GM23338 (cell line): ENCODE measurements at regions not wholly inside any gene's neighbourhood (a gene's known extent, or its start where the extent isn't known, plus 50 kb on each side); places are given as distances from the start of the nearest gene placed in this dataset.

Experiments
- ATAC-seq: fragments of 200-7000 bp; cut with Tn5 transposase; 3 replicates; pipeline ENCODE4 v1.9.1; 2020
- DNase-seq: peaks from one replicate; pipeline ENCODE4 v3.0.0-alpha.2; 2015; ENCODE audit warnings: low spot score
- H2AFZ ChIP-seq: fragments of 200-600 bp; sonication (generic); 2 replicates; pipeline ENCODE4 v1.8.0; 2016; ENCODE audit warnings: antibody characterized with exemption, mild to moderate bottlenecking, moderate library complexity
- H3F3A ChIP-seq: fragments of 200-600 bp; sonication (generic); replicated peaks from 2 replicates; pipeline ENCODE4 v1.8.0; 2017; ENCODE audit warnings: antibody characterized with exemption, mixed run types, low read depth
- H3K27ac ChIP-seq: fragments of 200-600 bp; sonication (generic); 2 replicates; pipeline ENCODE4 v1.6.1; 2016; ENCODE audit warnings: low read depth
- H3K27me3 ChIP-seq: fragments of 200-600 bp; sonication (generic); 2 replicates; pipeline ENCODE4 v1.8.0; 2016; ENCODE audit warnings: mild to moderate bottlenecking, mixed run types, moderate library complexity; ENCODE audit not compliant: insufficient read depth
- H3K36me3 ChIP-seq: fragments of 200-600 bp; sonication (generic); 2 replicates; pipeline ENCODE4 v1.8.0; 2016; ENCODE audit warnings: mild to moderate bottlenecking; ENCODE audit not compliant: insufficient read depth
- H3K4me1 ChIP-seq: fragments of 200-600 bp; sonication (generic); 2 replicates; pipeline ENCODE4 v1.8.0; 2016; ENCODE audit warnings: mild to moderate bottlenecking, moderate library complexity; ENCODE audit not compliant: insufficient read depth
- H3K4me2 ChIP-seq: fragments of 200-600 bp; sonication (generic); 2 replicates; pipeline ENCODE4 v1.7.1; 2017; ENCODE audit warnings: mixed run types
- H3K4me3 ChIP-seq: fragments of 200-600 bp; sonication (generic); 2 replicates; pipeline ENCODE4 v1.6.1; 2016; ENCODE audit warnings: mixed run types
- H3K79me2 ChIP-seq: fragments of 200-600 bp; sonication (generic); replicated peaks from 2 replicates; pipeline ENCODE4 v1.8.0; 2017; ENCODE audit warnings: mild to moderate bottlenecking; ENCODE audit not compliant: insufficient read depth
- H3K9me2 ChIP-seq: fragments of 200-600 bp; sonication (generic); 2 replicates; pipeline ENCODE4 v1.8.0; 2017; ENCODE audit not compliant: insufficient read depth
- H4K20me1 ChIP-seq: fragments of 200-600 bp; sonication (generic); replicated peaks from 2 replicates; pipeline ENCODE4 v1.8.0; 2017; ENCODE audit warnings: mild to moderate bottlenecking; ENCODE audit not compliant: insufficient read depth
- H3K27ac Mint-ChIP-seq: 2 replicates; pipeline ENCODE4 v1.8.0; 2020; ENCODE audit warnings: inconsistent platforms, mild to moderate bottlenecking, moderate library complexity, mixed read lengths
- H3K27me3 Mint-ChIP-seq: 3 replicates; pipeline ENCODE4 v1.8.0; 2022; ENCODE audit warnings: low read depth, mild to moderate bottlenecking, moderate library complexity, mixed read lengths, inconsistent platforms; ENCODE audit not compliant: insufficient read depth, poor library complexity
- H3K36me3 Mint-ChIP-seq: 3 replicates; pipeline ENCODE4 v1.8.0; 2021; ENCODE audit warnings: low read depth, mild to moderate bottlenecking, inconsistent platforms, moderate library complexity, mixed read lengths
- H3K4me1 Mint-ChIP-seq: 3 replicates; pipeline ENCODE4 v1.8.0; 2020; ENCODE audit warnings: mild to moderate bottlenecking, inconsistent platforms, mixed read lengths
- H3K4me3 Mint-ChIP-seq: 3 replicates; pipeline ENCODE4 v1.8.0; 2021; ENCODE audit warnings: moderate library complexity, mild to moderate bottlenecking, inconsistent platforms, mixed read lengths
- H3K9me3 Mint-ChIP-seq: 3 replicates; pipeline ENCODE4 v1.8.0; 2020; ENCODE audit warnings: moderate library complexity, mild to moderate bottlenecking, inconsistent platforms, mixed read lengths
- CREB1 ChIP-seq: fragments of 250-450 bp; sonication (Bioruptor Pico); IDR thresholded peaks from 2 replicates; pipeline ENCODE4 v1.5.0; 2020; ENCODE audit warnings: low read depth, mild to moderate bottlenecking, moderate library complexity
- CTCF ChIP-seq, 2 experiments: fragments of 200-600 bp in 1 of 2; sonication (generic) in 1 of 2; conservative IDR thresholded peaks; 2 replicates each; pipeline versions ENCODE4 v1.5.1 to v1.6.1; 2016 to 2017; ENCODE audit warnings: antibody characterized with exemption in 2 of 2, low read depth in 2 of 2, mild to moderate bottlenecking in 2 of 2, moderate library complexity in 1 of 2
- EZH2 ChIP-seq: fragments of 200-600 bp; sonication (generic); IDR thresholded peaks from one replicate; pipeline ENCODE4 v1.8.0; 2017; ENCODE audit warnings: antibody characterized with exemption, mild to moderate bottlenecking, low read depth; ENCODE audit not compliant: unreplicated experiment
- EZH2phosphoT487 ChIP-seq: fragments of 200-600 bp; sonication (generic); IDR thresholded peaks from one replicate; pipeline ENCODE4 v1.8.1; 2018; ENCODE audit warnings: antibody characterized with exemption; ENCODE audit not compliant: unreplicated experiment
- NANOG ChIP-seq: IDR thresholded peaks from 2 replicates; pipeline ENCODE4 v1.6.1; 2016; ENCODE audit warnings: antibody characterized with exemption, borderline replicate concordance
- POLR2AphosphoS5 ChIP-seq: IDR thresholded peaks from 2 replicates; pipeline ENCODE4 v1.6.1; 2016; ENCODE audit warnings: antibody characterized with exemption, low read depth
- STAT1 ChIP-seq: IDR thresholded peaks from one replicate; pipeline ENCODE4 v1.6.1; 2016; ENCODE audit warnings: antibody characterized with exemption; ENCODE audit not compliant: unreplicated experiment
- ZNF114 ChIP-seq: fragments of 250-450 bp; sonication (Bioruptor Pico); IDR thresholded peaks from 2 replicates; pipeline ENCODE4 v1.5.0; 2020; ENCODE audit warnings: mild to moderate bottlenecking, moderate library complexity
- ZNF331 ChIP-seq: fragments of 250-450 bp; sonication (Bioruptor Pico); IDR thresholded peaks from 2 replicates; pipeline ENCODE4 v1.5.0; 2020; ENCODE audit warnings: low read depth, mild to moderate bottlenecking, moderate library complexity
- ZNF462 ChIP-seq: fragments of 250-450 bp; sonication (Bioruptor Pico); IDR thresholded peaks from 2 replicates; pipeline ENCODE4 v1.5.0; 2020; ENCODE audit warnings: mild to moderate bottlenecking, moderate library complexity
- TF ChIP-seq, protein P1 (sequence below): IDR thresholded peaks from one replicate; pipeline ENCODE4 v1.6.1; 2018; ENCODE audit warnings: antibody characterized with exemption; ENCODE audit not compliant: unreplicated experiment

DNA sequence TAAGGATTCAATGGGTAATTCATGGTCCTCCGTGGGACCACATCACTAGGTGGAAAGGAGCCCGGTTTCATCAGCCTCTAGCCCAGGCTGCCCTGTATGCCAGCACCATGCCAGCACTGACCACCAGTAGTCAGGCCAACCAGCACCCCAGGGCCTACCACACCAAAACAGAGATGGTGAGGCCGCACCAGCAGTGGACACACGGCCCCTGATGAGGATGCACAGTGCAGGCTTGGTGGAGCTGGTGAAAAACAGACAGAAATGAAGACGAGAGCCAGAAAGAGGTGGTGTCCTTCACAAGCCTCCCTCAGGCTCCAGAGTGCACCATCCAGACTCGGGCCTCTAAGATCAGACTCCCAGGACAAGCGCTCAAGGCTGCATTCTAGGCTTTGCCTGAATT, 128.2 kb downstream of the MED10 start:
- Mint-ChIP-seq H3K9me3 (peaks cover 4% of the 10 kb centered on the region; the same call in 1 of the 3 replicates), H3K4me1 (peaks cover 6% of the 10 kb centered on the region), H3K36me3 (no peaks in the 10 kb centered on the region), H3K4me3 (no peak overlapping the region), H3K27me3 (no peaks in the 10 kb centered on the region), H3K27ac (no peak overlapping the region)
- H3K9me2 ChIP-seq, result 0 out of 2 replicates have a peak, but pooled peaks cover 3% of the 10 kb centered on the region
- no peak overlapping the region for H3K4me2 ChIP-seq
- no peaks in the 10 kb centered on the region for H3K4me1 ChIP-seq
- no peaks in the 10 kb centered on the region for H4K20me1 ChIP-seq
- ATAC-seq (no peak), DNase-seq (no peak)
- no peaks in the 10 kb centered on the region for H3K79me2 ChIP-seq
- H3F3A ChIP-seq, result no peaks in the 10 kb centered on the region
- H3K4me3 ChIP-seq, result no peak overlapping the region
- H3K27ac ChIP-seq, result no peak overlapping the region
- no peak overlapping the region for H2AFZ ChIP-seq
- no peak for TF ChIP-seq POLR2AphosphoS5
- no peaks in the 10 kb centered on the region for H3K27me3 ChIP-seq
- H3K36me3 ChIP-seq, result no peaks in the 10 kb centered on the region

DNA sequence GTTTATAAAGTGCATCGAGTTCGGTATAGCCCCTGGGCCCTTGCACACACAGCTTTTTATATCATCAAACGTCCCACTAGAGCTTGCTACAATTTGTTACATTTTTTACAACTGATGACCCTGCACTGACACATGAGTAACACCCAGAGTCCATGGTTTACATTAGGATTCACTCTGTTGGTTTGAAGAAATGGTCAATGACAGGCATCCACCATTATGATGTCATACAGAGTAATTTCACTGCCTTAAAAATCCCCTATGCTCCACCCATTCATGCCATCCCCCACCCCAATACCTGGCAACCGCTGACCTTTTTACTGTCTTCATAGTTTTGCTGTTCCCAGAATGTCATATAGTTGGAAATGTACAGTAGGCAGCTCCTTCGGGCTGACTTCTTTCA, 130.2 kb downstream of the MED10 start:
- ATAC-seq (no peak), DNase-seq (no peak)
- no peak overlapping the region for H3K4me3 ChIP-seq
- no peak overlapping the region for H2AFZ ChIP-seq
- no peak overlapping the region for H3K4me3 Mint-ChIP-seq
- no peaks in the 10 kb centered on the region for H3K36me3 Mint-ChIP-seq
- no peaks in the 10 kb centered on the region for H3F3A ChIP-seq
- no peaks in the 10 kb centered on the region for H4K20me1 ChIP-seq
- peaks cover 6% of the 10 kb centered on the region for H3K4me1 Mint-ChIP-seq
- H3K79me2 ChIP-seq, result no peaks in the 10 kb centered on the region
- no peak overlapping the region for H3K27ac ChIP-seq
- H3K27me3 ChIP-seq, result no peaks in the 10 kb centered on the region
- no peaks in the 10 kb centered on the region for H3K36me3 ChIP-seq
- H3K27ac Mint-ChIP-seq, result no peak overlapping the region
- peaks cover 4% of the 10 kb centered on the region; the same call in 1 of the 3 replicates for H3K9me3 Mint-ChIP-seq
- H3K4me1 ChIP-seq, result no peaks in the 10 kb centered on the region
- 0 out of 2 replicates have a peak, but pooled peaks cover 3% of the 10 kb centered on the region for H3K9me2 ChIP-seq
- H3K4me2 ChIP-seq, result no peak overlapping the region
- H3K27me3 Mint-ChIP-seq, result no peaks in the 10 kb centered on the region
- TF ChIP-seq ZNF331 (no peak), POLR2AphosphoS5 (no peak), STAT1 (no peak), CREB1 (no peak), CTCF (conservative IDR thresholded peaks at IDR 0.05; ENCODE audit: low read depth in 2 of 2) (no peak), ZNF462 (CRISPR knock-in tag) (no peak), EZH2 (no peak), NANOG (no peak), ZNF114 (CRISPR knock-in tag) (no peak), EZH2phosphoT487 (no peak)
- TF ChIP-seq, protein P1, sequence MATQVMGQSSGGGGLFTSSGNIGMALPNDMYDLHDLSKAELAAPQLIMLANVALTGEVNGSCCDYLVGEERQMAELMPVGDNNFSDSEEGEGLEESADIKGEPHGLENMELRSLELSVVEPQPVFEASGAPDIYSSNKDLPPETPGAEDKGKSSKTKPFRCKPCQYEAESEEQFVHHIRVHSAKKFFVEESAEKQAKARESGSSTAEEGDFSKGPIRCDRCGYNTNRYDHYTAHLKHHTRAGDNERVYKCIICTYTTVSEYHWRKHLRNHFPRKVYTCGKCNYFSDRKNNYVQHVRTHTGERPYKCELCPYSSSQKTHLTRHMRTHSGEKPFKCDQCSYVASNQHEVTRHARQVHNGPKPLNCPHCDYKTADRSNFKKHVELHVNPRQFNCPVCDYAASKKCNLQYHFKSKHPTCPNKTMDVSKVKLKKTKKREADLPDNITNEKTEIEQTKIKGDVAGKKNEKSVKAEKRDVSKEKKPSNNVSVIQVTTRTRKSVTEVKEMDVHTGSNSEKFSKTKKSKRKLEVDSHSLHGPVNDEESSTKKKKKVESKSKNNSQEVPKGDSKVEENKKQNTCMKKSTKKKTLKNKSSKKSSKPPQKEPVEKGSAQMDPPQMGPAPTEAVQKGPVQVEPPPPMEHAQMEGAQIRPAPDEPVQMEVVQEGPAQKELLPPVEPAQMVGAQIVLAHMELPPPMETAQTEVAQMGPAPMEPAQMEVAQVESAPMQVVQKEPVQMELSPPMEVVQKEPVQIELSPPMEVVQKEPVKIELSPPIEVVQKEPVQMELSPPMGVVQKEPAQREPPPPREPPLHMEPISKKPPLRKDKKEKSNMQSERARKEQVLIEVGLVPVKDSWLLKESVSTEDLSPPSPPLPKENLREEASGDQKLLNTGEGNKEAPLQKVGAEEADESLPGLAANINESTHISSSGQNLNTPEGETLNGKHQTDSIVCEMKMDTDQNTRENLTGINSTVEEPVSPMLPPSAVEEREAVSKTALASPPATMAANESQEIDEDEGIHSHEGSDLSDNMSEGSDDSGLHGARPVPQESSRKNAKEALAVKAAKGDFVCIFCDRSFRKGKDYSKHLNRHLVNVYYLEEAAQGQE, result no peak
